ENCODE measurements at regions not wholly inside any gene's neighbourhood (a gene's known extent, or its start where the extent isn't known, plus 50 kb on each side); places are given as distances from the start of the nearest gene placed in this dataset.
"Not testable (repeated sequence)": the region's sequence is repeated elsewhere in the genome, so short reads cannot be mapped to it uniquely, and the experiment has no call there.

DNA sequence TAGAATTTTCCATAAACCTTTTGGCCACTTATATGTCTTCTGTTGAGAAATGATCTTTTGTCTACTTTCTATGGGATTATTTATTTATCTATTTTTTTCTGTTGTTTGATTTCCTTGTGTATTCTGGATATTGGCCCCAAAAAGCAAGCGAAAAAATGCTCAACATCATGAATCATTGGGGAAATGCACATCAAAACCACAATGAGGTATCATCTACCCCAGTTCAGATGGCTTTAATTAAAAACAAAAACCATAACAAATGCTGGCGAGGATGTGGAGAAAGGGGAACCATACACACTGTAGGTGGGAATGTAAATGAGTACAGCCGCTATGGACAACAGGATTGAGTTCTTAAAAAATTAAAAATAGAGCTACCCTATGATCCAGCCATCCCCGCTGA lies 125.0 kb upstream of the LPCAT1 start:
- H3K36me3 ChIP-seq (ENCODE audit: control insufficient read depth in 5 of 5, insufficient read depth in 5 of 5, low read length in 5 of 5), result no peaks in the 10 kb centered on the region
- peaks cover 18 to 35% (median 24%) of the 10 kb centered on the region in 5 donors for H3K27me3 ChIP-seq (ENCODE audit: control insufficient read depth in 5 of 5, insufficient read depth in 4 of 5, low read length in 5 of 5)

DNA sequence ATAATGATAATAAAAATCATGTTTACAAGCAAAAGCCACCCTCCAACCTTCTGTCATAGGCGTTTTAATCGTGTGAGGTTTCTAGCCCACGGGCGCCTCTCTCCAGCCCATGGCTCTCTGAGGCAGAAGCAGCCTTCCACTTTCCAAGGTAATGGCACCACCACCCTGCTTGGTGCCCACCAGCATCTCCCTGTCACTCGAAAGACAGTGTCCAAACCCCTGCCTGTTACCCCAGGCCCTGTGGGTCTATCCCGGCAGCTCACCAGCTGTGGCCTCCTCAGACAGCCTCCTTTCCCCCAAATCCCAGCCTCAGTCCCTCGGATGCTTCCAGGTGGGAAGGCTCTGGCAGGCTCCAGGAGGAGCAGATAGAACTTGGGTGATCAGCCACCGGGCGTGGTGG lies 123.8 kb upstream of the LPCAT1 start:
- Histone ChIP-seq H3K27me3 (ENCODE audit: control insufficient read depth in 5 of 5, insufficient read depth in 4 of 5, low read length in 5 of 5) (peaks cover 15 to 36% (median 26%) of the 10 kb centered on the region in 5 donors), H3K4me3 (ENCODE audit: low read depth in 1 of 5, low read length in 5 of 5) (no peak overlapping the region), H3K9ac (ENCODE audit: low read length in 5 of 5) (no peak overlapping the region)

More for the DNA sequence above, 125.0 kb upstream of the LPCAT1 start:
- no peaks in the 10 kb centered on the region for H3K9me3 ChIP-seq (ENCODE audit: control insufficient read depth in 5 of 5, low read length in 5 of 5)
- no peak overlapping the region for H3K27ac ChIP-seq (ENCODE audit: low read depth, low read length)
- peaks cover 0 to 18% (median 11%) of the 10 kb centered on the region in 5 donors for H3K4me1 ChIP-seq (ENCODE audit: control insufficient read depth in 5 of 5, insufficient read depth in 5 of 5, low read length in 5 of 5)
- H3K4me3 ChIP-seq (ENCODE audit: low read depth in 1 of 5, low read length in 5 of 5), result no peak overlapping the region
- H3K9ac ChIP-seq (ENCODE audit: low read length in 5 of 5), result no peak overlapping the region

DNA sequence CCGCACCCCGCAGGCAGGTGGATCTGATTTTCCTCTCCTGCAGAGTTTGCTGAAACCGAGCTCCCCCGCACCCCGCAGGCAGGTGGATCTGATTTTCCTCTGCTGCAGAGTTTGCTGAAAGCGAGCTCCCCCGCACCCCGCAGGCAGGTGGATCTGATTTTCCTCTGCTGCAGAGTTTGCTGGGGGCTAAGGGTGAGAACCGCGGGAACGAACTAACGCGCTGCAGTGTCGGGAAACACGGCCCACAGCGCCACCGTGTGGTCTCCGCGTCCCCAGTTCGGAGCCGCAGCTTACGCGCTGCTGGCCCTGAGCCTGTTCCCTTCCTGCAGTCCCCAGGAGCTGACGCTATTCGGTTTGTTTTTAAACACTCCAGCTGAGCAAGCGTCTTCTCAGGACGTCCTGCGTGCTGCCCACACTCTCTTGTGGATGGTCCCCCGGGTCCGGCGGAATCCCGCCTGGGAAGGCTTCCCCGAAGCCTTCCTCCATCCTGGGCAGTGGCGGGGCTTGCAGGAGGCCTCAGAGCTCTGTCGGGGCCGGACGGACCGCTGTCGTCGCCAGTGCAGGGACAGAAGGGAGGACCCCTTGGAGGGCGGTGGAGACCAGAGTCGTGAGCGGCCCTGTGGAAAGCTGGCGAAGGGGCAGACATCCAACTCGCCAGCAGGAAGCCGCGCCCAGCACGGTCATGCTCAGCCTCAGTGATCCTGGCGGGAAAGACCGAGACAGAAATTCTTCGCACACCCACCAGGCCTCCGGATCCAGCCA lies 121.2 kb upstream of the LPCAT1 start:
- H3K27me3 ChIP-seq (ENCODE audit: control insufficient read depth in 5 of 5, insufficient read depth in 4 of 5, low read length in 5 of 5), result peaks cover 8 to 30% (median 19%) of the 10 kb centered on the region in 5 donors
- H3K4me1 ChIP-seq (ENCODE audit: control insufficient read depth in 5 of 5, insufficient read depth in 5 of 5, low read length in 5 of 5), result peaks cover 0 to 8% (median 8%) of the 10 kb centered on the region in 5 donors
- peak overlapping the region in 4 of 5 donors; percentile 34 to 51 (median 40) for H3K4me3 ChIP-seq (ENCODE audit: low read depth in 1 of 5, low read length in 5 of 5)
- H3K9me3 ChIP-seq (ENCODE audit: control insufficient read depth in 5 of 5, low read length in 5 of 5), result no peaks in the 10 kb centered on the region
- no peak overlapping the region for H3K9ac ChIP-seq (ENCODE audit: low read length in 5 of 5)
- no peak overlapping the region for H3K27ac ChIP-seq (ENCODE audit: low read depth, low read length)
- no peaks in the 10 kb centered on the region for H3K36me3 ChIP-seq (ENCODE audit: control insufficient read depth in 5 of 5, insufficient read depth in 5 of 5, low read length in 5 of 5)

More for the DNA sequence above, 123.8 kb upstream of the LPCAT1 start:
- no peak overlapping the region for H3K27ac ChIP-seq (ENCODE audit: low read depth, low read length)
- H3K36me3 ChIP-seq (ENCODE audit: control insufficient read depth in 5 of 5, insufficient read depth in 5 of 5, low read length in 5 of 5), result no peaks in the 10 kb centered on the region
- peaks cover 0 to 8% (median 8%) of the 10 kb centered on the region in 5 donors for H3K4me1 ChIP-seq (ENCODE audit: control insufficient read depth in 5 of 5, insufficient read depth in 5 of 5, low read length in 5 of 5)
- no peaks in the 10 kb centered on the region for H3K9me3 ChIP-seq (ENCODE audit: control insufficient read depth in 5 of 5, low read length in 5 of 5)

DNA sequence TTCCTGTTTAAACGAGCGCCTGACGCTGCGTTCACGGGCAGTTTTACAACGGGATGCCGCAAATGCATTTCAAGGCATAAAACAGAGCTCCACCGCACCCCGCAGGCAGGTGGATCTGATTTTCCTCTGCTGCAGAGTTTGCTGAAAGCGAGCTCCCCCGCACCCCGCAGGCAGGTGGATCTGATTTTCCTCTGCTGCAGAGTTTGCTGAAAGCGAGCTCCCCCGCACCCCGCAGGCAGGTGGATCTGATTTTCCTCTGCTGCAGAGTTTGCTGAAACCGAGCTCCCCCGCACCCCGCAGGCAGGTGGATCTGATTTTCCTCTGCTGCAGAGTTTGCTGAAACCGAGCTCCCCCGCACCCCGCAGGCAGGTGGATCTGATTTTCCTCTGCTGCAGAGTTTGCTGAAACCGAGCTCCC lies 120.6 kb upstream of the LPCAT1 start:
- H3K4me3 ChIP-seq (ENCODE audit: low read depth in 1 of 5, low read length in 5 of 5); H3K36me3 ChIP-seq (ENCODE audit: control insufficient read depth in 5 of 5, insufficient read depth in 5 of 5, low read length in 5 of 5); H3K9me3 ChIP-seq (ENCODE audit: control insufficient read depth in 5 of 5, low read length in 5 of 5); H3K27ac ChIP-seq (ENCODE audit: low read depth, low read length); H3K9ac ChIP-seq (ENCODE audit: low read length in 5 of 5); H3K4me1 ChIP-seq (ENCODE audit: control insufficient read depth in 5 of 5, insufficient read depth in 5 of 5, low read length in 5 of 5): not testable (repeated sequence)
- H3K27me3 ChIP-seq (ENCODE audit: control insufficient read depth in 5 of 5, insufficient read depth in 4 of 5, low read length in 5 of 5), result peaks cover 8 to 28% (median 19%) of the 10 kb centered on the region in 5 donors

DNA sequence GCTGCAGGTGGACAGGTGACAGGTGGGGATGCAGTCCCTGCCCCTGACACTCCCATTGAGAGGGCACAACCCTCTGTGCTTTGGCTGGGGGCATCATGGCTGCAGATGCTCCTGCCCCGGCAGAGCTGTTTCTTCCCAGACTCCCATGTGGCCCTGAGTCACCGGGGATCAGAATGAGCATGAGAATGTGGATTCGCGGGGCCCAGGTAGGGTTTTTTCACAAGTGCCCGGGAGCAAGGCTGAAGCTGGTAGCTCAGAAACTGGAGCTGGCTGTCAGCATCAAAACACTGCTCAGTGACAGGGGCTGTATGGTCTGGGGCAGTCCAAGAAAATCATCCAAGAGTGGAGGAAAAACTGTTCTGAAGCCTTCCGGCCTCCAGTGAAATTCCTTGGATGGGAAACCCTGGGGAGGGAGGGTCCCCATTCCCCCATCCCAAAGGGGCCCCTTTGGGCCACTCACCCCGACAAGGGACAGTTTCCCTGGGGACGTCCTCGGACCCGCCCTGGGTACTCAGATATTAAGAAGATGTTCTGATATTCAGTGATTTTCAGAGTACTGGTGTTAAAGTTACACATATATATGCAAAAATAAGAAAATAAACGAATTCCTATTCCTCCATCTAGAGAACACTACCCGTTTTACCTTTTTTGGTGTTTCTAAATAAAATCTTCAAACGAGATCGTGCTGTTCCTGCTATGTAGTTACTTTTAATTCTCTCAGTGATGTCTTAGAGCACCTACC lies 120.1 kb upstream of the LPCAT1 start:
- no peak overlapping the region for H3K4me3 ChIP-seq (ENCODE audit: low read depth in 1 of 5, low read length in 5 of 5)
- peaks cover 9 to 23% (median 19%) of the 10 kb centered on the region in 5 donors for H3K27me3 ChIP-seq (ENCODE audit: control insufficient read depth in 5 of 5, insufficient read depth in 4 of 5, low read length in 5 of 5)

DNA sequence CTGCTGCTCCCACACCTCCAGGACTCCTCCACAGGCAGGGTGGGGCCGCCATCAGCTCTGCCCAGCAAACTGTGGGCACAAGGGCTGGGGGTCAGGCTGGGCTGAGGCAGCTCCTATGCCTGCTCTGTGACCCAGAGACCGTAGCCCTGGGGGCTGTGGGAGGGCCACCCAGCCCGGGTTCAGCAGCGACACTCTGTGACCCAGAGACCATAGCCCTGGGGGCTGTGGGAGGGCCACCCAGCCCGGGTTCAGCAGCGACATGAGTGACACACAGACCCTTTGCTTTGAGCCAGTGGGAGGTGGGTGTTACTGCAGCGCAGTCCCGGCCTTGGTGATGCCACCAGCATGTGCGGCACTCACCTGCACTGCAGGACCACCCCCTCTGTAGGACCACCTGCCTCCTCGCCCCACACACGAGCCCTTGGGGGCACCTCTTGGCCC lies 118.9 kb upstream of the LPCAT1 start:
- Histone ChIP-seq H3K9ac (ENCODE audit: low read length in 5 of 5) (no peak overlapping the region), H3K27me3 (ENCODE audit: control insufficient read depth in 5 of 5, insufficient read depth in 4 of 5, low read length in 5 of 5) (peaks cover 15 to 28% (median 23%) of the 10 kb centered on the region in 5 donors), H3K9me3 (ENCODE audit: control insufficient read depth in 5 of 5, low read length in 5 of 5) (no peaks in the 10 kb centered on the region), H3K36me3 (ENCODE audit: control insufficient read depth in 5 of 5, insufficient read depth in 5 of 5, low read length in 5 of 5) (no peaks in the 10 kb centered on the region), H3K4me3 (ENCODE audit: low read depth in 1 of 5, low read length in 5 of 5) (no peak overlapping the region), H3K27ac (ENCODE audit: low read depth, low read length) (no peak overlapping the region), H3K4me1 (ENCODE audit: control insufficient read depth in 5 of 5, insufficient read depth in 5 of 5, low read length in 5 of 5) (peaks cover 0 to 8% (median 8%) of the 10 kb centered on the region in 5 donors)

More for the DNA sequence above, 120.1 kb upstream of the LPCAT1 start:
- Histone ChIP-seq H3K9me3 (ENCODE audit: control insufficient read depth in 5 of 5, low read length in 5 of 5) (no peaks in the 10 kb centered on the region), H3K4me1 (ENCODE audit: control insufficient read depth in 5 of 5, insufficient read depth in 5 of 5, low read length in 5 of 5) (peaks cover 0 to 8% (median 8%) of the 10 kb centered on the region in 5 donors), H3K36me3 (ENCODE audit: control insufficient read depth in 5 of 5, insufficient read depth in 5 of 5, low read length in 5 of 5) (no peaks in the 10 kb centered on the region), H3K9ac (ENCODE audit: low read length in 5 of 5) (no peak overlapping the region), H3K27ac (ENCODE audit: low read depth, low read length) (no peak overlapping the region)

DNA sequence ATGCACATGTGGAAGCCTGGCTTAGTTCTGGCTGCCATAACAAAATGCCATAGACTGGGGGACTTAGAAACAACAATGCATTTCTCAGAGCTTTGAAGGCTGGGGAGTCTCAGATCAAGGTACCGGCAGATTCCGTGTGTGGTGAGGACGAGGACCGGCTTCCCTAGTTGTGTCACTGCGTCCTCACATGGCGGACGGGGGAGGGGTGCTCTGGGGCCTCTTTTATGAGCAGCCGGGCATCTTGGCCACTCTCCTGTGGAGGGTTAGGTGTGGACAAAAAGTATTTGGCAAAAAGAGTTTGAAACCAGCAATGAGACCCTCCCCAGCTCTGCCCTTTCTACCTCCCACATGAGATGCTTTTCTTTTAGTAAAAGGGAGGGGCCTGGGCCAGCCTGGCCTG lies 118.5 kb upstream of the LPCAT1 start:
- no peaks in the 10 kb centered on the region for H3K9me3 ChIP-seq (ENCODE audit: control insufficient read depth in 5 of 5, low read length in 5 of 5)
- no peak overlapping the region for H3K4me3 ChIP-seq (ENCODE audit: low read depth in 1 of 5, low read length in 5 of 5)
- H3K4me1 ChIP-seq (ENCODE audit: control insufficient read depth in 5 of 5, insufficient read depth in 5 of 5, low read length in 5 of 5), result peaks cover 0 to 8% (median 8%) of the 10 kb centered on the region in 5 donors
- no peak overlapping the region for H3K27ac ChIP-seq (ENCODE audit: low read depth, low read length)
- H3K36me3 ChIP-seq (ENCODE audit: control insufficient read depth in 5 of 5, insufficient read depth in 5 of 5, low read length in 5 of 5), result no peaks in the 10 kb centered on the region
- peaks cover 13 to 30% (median 22%) of the 10 kb centered on the region in 5 donors for H3K27me3 ChIP-seq (ENCODE audit: control insufficient read depth in 5 of 5, insufficient read depth in 4 of 5, low read length in 5 of 5)
- no peak overlapping the region for H3K9ac ChIP-seq (ENCODE audit: low read length in 5 of 5)

DNA sequence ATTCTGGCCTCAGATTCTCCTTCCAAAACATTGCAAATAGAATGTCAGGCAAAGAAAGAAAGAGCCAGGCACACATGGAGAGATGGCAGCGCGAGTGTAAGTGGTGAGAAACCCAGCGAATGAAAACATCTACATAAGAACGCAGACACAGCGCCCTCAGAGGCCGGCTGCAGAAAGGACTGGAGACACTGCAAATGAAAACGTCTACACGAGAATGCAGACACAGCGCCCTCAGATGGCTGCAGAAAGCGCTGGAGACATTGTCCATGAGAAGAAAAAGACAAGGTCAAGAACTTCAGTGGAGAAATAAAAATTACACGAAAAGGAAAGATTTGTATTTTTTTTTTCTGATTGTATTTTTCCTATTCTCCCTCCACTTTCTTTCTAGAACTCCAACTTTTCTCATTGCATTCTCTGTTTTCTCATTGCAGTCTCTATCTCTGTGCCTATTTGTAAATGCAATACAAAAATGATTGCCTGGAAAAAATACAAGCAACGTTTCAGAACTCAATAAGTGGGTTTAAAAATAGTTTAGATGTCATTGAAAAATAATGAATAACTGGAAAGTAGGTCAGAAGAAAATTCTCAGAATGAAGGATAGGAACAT lies 117.9 kb upstream of the LPCAT1 start:
- H3K27me3 ChIP-seq (ENCODE audit: control insufficient read depth in 5 of 5, insufficient read depth in 4 of 5, low read length in 5 of 5), result peaks cover 13 to 30% (median 22%) of the 10 kb centered on the region in 5 donors
- no peak overlapping the region for H3K4me3 ChIP-seq (ENCODE audit: low read depth in 1 of 5, low read length in 5 of 5)
- H3K36me3 ChIP-seq (ENCODE audit: control insufficient read depth in 5 of 5, insufficient read depth in 5 of 5, low read length in 5 of 5), result no peaks in the 10 kb centered on the region
- peaks cover 0 to 8% (median 8%) of the 10 kb centered on the region in 5 donors for H3K4me1 ChIP-seq (ENCODE audit: control insufficient read depth in 5 of 5, insufficient read depth in 5 of 5, low read length in 5 of 5)
- no peak overlapping the region for H3K9ac ChIP-seq (ENCODE audit: low read length in 5 of 5)
- no peak overlapping the region for H3K27ac ChIP-seq (ENCODE audit: low read depth, low read length)
- no peaks in the 10 kb centered on the region for H3K9me3 ChIP-seq (ENCODE audit: control insufficient read depth in 5 of 5, low read length in 5 of 5)

DNA sequence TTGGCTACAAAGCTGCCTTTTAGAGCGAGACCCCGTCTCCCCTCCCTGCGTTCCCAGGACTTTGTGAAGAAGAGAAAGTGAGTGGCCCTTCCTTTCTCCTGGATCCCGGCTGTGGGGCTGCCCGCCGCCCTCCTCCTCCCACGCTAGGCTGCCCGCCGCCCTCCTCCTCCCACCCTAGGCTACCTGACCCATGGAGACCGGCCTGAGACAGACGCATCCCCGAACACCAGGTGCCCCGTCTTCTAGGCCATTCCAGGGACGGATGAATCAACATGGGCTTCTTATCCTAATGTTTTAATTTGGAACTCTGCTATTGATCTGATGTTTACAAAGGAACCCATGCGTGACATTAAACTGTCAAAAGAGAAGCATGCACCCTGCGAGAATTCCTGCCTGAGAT lies 117.3 kb upstream of the LPCAT1 start:
- no peaks in the 10 kb centered on the region for H3K36me3 ChIP-seq (ENCODE audit: control insufficient read depth in 5 of 5, insufficient read depth in 5 of 5, low read length in 5 of 5)
- no peak overlapping the region for H3K27ac ChIP-seq (ENCODE audit: low read depth, low read length)
- H3K27me3 ChIP-seq (ENCODE audit: control insufficient read depth in 5 of 5, insufficient read depth in 4 of 5, low read length in 5 of 5), result peaks cover 13 to 30% (median 22%) of the 10 kb centered on the region in 5 donors
- no peaks in the 10 kb centered on the region for H3K9me3 ChIP-seq (ENCODE audit: control insufficient read depth in 5 of 5, low read length in 5 of 5)
- peaks cover 0 to 8% (median 8%) of the 10 kb centered on the region in 5 donors for H3K4me1 ChIP-seq (ENCODE audit: control insufficient read depth in 5 of 5, insufficient read depth in 5 of 5, low read length in 5 of 5)
- H3K4me3 ChIP-seq (ENCODE audit: low read depth in 1 of 5, low read length in 5 of 5), result no peak overlapping the region
- H3K9ac ChIP-seq (ENCODE audit: low read length in 5 of 5), result no peak overlapping the region

Data from subcutaneous abdominal adipose tissue (tissue), 5 donors.